K562 (cell line): ENCODE measurements at regions not wholly inside any gene's neighbourhood (a gene's known extent, or its start where the extent isn't known, plus 50 kb on each side); places are given as distances from the start of the nearest gene placed in this dataset.

ENCODE experiments used
- EGR1 ChIP-seq: fragments of 450-650 bp; conservative IDR thresholded peaks from 2 replicates; pipeline ENCODE4 v1.6.1; 2017; ENCODE audit warnings: mild to moderate bottlenecking
- HNRNPH1 ChIP-seq: fragments of 200-400 bp; formaldehyde crosslinking; optimal IDR thresholded peaks from 2 replicates; pipeline ENCODE3; 2017; ENCODE audit warnings: low read depth, mild to moderate bottlenecking, low read length, moderate library complexity
- SMARCC2 ChIP-seq: fragments of 450-650 bp; IDR thresholded peaks from 2 replicates; pipeline ENCODE4 v1.6.1; 2017; ENCODE audit warnings: antibody characterized with exemption, moderate library complexity, mild to moderate bottlenecking, low read depth
- TEAD2 ChIP-seq: fragments of 450-650 bp; IDR thresholded peaks from 2 replicates; pipeline ENCODE4 v1.6.1; 2016; ENCODE audit warnings: missing genetic modification characterization, control low read depth, missing compliant biosample characterization
- TRIM28 ChIP-seq: fragments of 450-650 bp; IDR thresholded peaks from 2 replicates; pipeline ENCODE4 v1.6.1; 2017
- TF ChIP-seq, protein P1 (sequence below), 2 experiments: fragments of 450-650 bp in 1 of 2; sonication (generic) in 1 of 2; formaldehyde crosslinking in 1 of 2; IDR thresholded peaks; 2 replicates each; pipeline versions ENCODE4 v1.7.1 to v1.9.0; 2016 to 2022; ENCODE audit warnings: inconsistent platforms in 1 of 2, mild to moderate bottlenecking in 1 of 2, missing genetic modification reagents in 1 of 2
- TF ChIP-seq, protein P2 (sequence below): fragments of 250-450 bp; sonication (Bioruptor Pico); IDR thresholded peaks from 2 replicates; pipeline ENCODE4 v1.8.0; 2022; ENCODE audit warnings: inconsistent platforms, mild to moderate bottlenecking, moderate library complexity, borderline replicate concordance
- TF ChIP-seq, protein P3 (sequence below): fragments of 250-450 bp; sonication (Bioruptor Pico); IDR thresholded peaks from 2 replicates; pipeline ENCODE4 v1.8.0; 2022; ENCODE audit warnings: inconsistent platforms
- TF ChIP-seq, protein P4 (sequence below): fragments of 450-650 bp; IDR thresholded peaks from 2 replicates; pipeline ENCODE4 v1.7.1; 2018; ENCODE audit warnings: mild to moderate bottlenecking, low read depth; ENCODE audit not compliant: partially characterized antibody

DNA sequence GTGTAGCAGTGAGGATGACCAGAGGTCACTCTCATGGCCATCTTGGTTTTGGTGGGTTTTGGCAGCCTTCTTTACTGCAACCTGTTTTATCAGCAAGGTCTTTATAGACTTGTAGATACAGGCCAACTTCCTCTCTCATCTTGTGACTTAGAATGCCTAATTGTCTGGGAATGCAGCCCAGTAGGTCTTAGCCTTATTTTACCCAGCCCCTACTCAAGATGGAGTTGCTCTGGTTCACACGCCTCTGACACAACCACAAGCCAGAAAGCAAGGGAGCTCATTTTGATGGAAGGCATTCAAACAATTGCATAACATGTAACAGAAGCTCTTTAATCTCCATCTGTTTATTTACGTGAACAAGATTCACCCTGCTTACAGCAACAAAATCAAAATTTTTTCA, 492.0 kb upstream of the SULF2 start (continued):
- TF ChIP-seq, protein P1, sequence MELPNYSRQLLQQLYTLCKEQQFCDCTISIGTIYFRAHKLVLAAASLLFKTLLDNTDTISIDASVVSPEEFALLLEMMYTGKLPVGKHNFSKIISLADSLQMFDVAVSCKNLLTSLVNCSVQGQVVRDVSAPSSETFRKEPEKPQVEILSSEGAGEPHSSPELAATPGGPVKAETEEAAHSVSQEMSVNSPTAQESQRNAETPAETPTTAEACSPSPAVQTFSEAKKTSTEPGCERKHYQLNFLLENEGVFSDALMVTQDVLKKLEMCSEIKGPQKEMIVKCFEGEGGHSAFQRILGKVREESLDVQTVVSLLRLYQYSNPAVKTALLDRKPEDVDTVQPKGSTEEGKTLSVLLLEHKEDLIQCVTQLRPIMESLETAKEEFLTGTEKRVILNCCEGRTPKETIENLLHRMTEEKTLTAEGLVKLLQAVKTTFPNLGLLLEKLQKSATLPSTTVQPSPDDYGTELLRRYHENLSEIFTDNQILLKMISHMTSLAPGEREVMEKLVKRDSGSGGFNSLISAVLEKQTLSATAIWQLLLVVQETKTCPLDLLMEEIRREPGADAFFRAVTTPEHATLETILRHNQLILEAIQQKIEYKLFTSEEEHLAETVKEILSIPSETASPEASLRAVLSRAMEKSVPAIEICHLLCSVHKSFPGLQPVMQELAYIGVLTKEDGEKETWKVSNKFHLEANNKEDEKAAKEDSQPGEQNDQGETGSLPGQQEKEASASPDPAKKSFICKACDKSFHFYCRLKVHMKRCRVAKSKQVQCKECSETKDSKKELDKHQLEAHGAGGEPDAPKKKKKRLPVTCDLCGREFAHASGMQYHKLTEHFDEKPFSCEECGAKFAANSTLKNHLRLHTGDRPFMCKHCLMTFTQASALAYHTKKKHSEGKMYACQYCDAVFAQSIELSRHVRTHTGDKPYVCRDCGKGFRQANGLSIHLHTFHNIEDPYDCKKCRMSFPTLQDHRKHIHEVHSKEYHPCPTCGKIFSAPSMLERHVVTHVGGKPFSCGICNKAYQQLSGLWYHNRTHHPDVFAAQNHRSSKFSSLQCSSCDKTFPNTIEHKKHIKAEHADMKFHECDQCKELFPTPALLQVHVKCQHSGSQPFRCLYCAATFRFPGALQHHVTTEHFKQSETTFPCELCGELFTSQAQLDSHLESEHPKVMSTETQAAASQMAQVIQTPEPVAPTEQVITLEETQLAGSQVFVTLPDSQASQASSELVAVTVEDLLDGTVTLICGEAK (IDR thresholded peaks at IDR 0.05) = no peak
- TF ChIP-seq, protein P1 (CRISPR knock-in tag; IDR thresholded peaks at IDR 0.05) = no peak
- TF ChIP-seq, protein P2, sequence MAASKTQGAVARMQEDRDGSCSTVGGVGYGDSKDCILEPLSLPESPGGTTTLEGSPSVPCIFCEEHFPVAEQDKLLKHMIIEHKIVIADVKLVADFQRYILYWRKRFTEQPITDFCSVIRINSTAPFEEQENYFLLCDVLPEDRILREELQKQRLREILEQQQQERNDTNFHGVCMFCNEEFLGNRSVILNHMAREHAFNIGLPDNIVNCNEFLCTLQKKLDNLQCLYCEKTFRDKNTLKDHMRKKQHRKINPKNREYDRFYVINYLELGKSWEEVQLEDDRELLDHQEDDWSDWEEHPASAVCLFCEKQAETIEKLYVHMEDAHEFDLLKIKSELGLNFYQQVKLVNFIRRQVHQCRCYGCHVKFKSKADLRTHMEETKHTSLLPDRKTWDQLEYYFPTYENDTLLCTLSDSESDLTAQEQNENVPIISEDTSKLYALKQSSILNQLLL = no peak
- TF ChIP-seq TEAD2 (tag) (no peak), HNRNPH1 (no peak), EGR1 (no peak), TRIM28 (no peak), SMARCC2 (no peak)
- TF ChIP-seq, protein P3, sequence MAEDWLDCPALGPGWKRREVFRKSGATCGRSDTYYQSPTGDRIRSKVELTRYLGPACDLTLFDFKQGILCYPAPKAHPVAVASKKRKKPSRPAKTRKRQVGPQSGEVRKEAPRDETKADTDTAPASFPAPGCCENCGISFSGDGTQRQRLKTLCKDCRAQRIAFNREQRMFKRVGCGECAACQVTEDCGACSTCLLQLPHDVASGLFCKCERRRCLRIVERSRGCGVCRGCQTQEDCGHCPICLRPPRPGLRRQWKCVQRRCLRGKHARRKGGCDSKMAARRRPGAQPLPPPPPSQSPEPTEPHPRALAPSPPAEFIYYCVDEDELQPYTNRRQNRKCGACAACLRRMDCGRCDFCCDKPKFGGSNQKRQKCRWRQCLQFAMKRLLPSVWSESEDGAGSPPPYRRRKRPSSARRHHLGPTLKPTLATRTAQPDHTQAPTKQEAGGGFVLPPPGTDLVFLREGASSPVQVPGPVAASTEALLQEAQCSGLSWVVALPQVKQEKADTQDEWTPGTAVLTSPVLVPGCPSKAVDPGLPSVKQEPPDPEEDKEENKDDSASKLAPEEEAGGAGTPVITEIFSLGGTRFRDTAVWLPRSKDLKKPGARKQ = no peak
- TF ChIP-seq, protein P4, sequence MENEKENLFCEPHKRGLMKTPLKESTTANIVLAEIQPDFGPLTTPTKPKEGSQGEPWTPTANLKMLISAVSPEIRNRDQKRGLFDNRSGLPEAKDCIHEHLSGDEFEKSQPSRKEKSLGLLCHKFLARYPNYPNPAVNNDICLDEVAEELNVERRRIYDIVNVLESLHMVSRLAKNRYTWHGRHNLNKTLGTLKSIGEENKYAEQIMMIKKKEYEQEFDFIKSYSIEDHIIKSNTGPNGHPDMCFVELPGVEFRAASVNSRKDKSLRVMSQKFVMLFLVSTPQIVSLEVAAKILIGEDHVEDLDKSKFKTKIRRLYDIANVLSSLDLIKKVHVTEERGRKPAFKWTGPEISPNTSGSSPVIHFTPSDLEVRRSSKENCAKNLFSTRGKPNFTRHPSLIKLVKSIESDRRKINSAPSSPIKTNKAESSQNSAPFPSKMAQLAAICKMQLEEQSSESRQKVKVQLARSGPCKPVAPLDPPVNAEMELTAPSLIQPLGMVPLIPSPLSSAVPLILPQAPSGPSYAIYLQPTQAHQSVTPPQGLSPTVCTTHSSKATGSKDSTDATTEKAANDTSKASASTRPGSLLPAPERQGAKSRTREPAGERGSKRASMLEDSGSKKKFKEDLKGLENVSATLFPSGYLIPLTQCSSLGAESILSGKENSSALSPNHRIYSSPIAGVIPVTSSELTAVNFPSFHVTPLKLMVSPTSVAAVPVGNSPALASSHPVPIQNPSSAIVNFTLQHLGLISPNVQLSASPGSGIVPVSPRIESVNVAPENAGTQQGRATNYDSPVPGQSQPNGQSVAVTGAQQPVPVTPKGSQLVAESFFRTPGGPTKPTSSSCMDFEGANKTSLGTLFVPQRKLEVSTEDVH = no peak
